NB4 (cell line): ENCODE measurements at regions not wholly inside any gene's neighbourhood (a gene's known extent, or its start where the extent isn't known, plus 50 kb on each side); places are given as distances from the start of the nearest gene placed in this dataset.

Source experiments
- CTCF ChIP-seq: IDR thresholded peaks from one replicate; pipeline ENCODE4 v1.5.1; 2012; ENCODE audit warnings: low read depth, low read length
- MAX ChIP-seq: IDR thresholded peaks from 2 replicates; pipeline ENCODE4 v1.6.1; 2011; ENCODE audit warnings: low read depth, low read length
- POLR2A ChIP-seq: IDR thresholded peaks from 2 replicates; pipeline ENCODE4 v1.6.1; 2011; ENCODE audit warnings: mild to moderate bottlenecking; ENCODE audit not compliant: insufficient read length; ENCODE audit errors: extremely low read depth

GRCh38 chr1:172966844-172967540, 83.7 kb downstream of the TNFSF18 start:
- TF ChIP-seq CTCF (no peak), POLR2A (no peak), MAX (no peak)
